H1 (cell line): ENCODE measurements at regions not wholly inside any gene's neighbourhood (a gene's known extent, or its start where the extent isn't known, plus 50 kb on each side); places are given as distances from the start of the nearest gene placed in this dataset.

Experiments used
- CTCF ChIA-PET: fragments of 300-600 bp; sonication (Branson Sonifier 250); formaldehyde crosslinking; loops from one replicate; lab custom pipeline; 2021; ENCODE audit not compliant: partially characterized antibody; lab: Charles Lee
- POLR2A ChIA-PET: fragments of 300-600 bp; sonication (Branson Sonifier 250); formaldehyde crosslinking; loops from one replicate; lab custom pipeline; 2021; ENCODE audit warnings: inconsistent platforms; ENCODE audit not compliant: partially characterized antibody; lab: Charles Lee
- DNase-seq, 2 experiments: peaks; one replicate each; pipeline versions ENCODE4 v3.0.0 to v3.0.0-alpha.2; 2010 to 2022; ENCODE audit warnings: low spot score in 2 of 2, low read depth in 1 of 2, mixed read lengths in 1 of 2
- FAIRE-seq: peaks from 2 replicates; lab custom pipeline; 2011; peaks lifted over from hg19 to GRCh38; lab: Jason Lieb, UNC
- H2AFZ ChIP-seq: 2 replicates; pipeline ENCODE4 v1.8.1; 2012; ENCODE audit warnings: low read length, inconsistent platforms
- H2AK5ac ChIP-seq: 2 replicates; pipeline ENCODE4 v1.6.1; 2013; ENCODE audit warnings: low read depth, low read length
- H2BK120ac ChIP-seq: replicated peaks from 2 replicates; pipeline ENCODE3; 2013; ENCODE audit warnings: low read depth, low read length, inconsistent platforms
- H2BK12ac ChIP-seq: 2 replicates; pipeline ENCODE4 v1.6.1; 2013; ENCODE audit warnings: low read depth, low read length
- H2BK15ac ChIP-seq: 2 replicates; pipeline ENCODE4 v1.6.1; 2013; ENCODE audit warnings: low read length
- H2BK20ac ChIP-seq: 2 replicates; pipeline ENCODE4 v1.6.1; 2013; ENCODE audit warnings: low read length
- H2BK5ac ChIP-seq: 2 replicates; pipeline ENCODE4 v1.6.1; 2013; ENCODE audit warnings: low read depth, low read length
- H3K14ac ChIP-seq: 2 replicates; pipeline ENCODE4 v1.6.1; 2013; ENCODE audit warnings: inconsistent platforms; ENCODE audit not compliant: insufficient read length
- H3K18ac ChIP-seq: 2 replicates; pipeline ENCODE4 v1.6.1; 2013; ENCODE audit warnings: low read length; ENCODE audit errors: extremely low read depth
- H3K23ac ChIP-seq: 2 replicates; pipeline ENCODE4 v1.6.1; 2013; ENCODE audit warnings: inconsistent platforms; ENCODE audit not compliant: insufficient read length
- H3K23me2 ChIP-seq: 2 replicates; pipeline ENCODE4 v1.6.1; 2013; ENCODE audit warnings: low read depth, low read length
- H3K27ac ChIP-seq: 2 replicates; pipeline ENCODE4 v1.6.1; 2011; ENCODE audit warnings: low read depth, low read length, inconsistent platforms
- H3K27me3 ChIP-seq, 4 experiments: replicated peaks in 1 of 4; 1 replicate in 1 of 4; 2 replicates in 3 of 4; pipeline versions ENCODE4 v1.6.1 to v1.8.1; 2011 to 2013; ENCODE audit warnings: low read length in 3 of 4, mild to moderate bottlenecking in 3 of 4, inconsistent platforms in 2 of 4, mixed read lengths in 2 of 4, moderate library complexity in 1 of 4; ENCODE audit not compliant: control insufficient read depth in 3 of 4, insufficient read depth in 3 of 4; ENCODE audit errors: extremely low read depth in 1 of 4
- H3K36me3 ChIP-seq, 4 experiments: 2 replicates each; pipeline versions ENCODE4 v1.6.1 to v1.8.1; 2011 to 2013; ENCODE audit warnings: mild to moderate bottlenecking in 4 of 4, low read length in 3 of 4, moderate library complexity in 2 of 4, control low read depth in 1 of 4, inconsistent platforms in 1 of 4; ENCODE audit not compliant: insufficient read depth in 4 of 4, control insufficient read depth in 2 of 4
- H3K4ac ChIP-seq: replicated peaks from 2 replicates; pipeline ENCODE3; 2013; ENCODE audit warnings: low read length, low read depth, mixed read lengths, inconsistent platforms; ENCODE audit not compliant: insufficient read length
- H3K4me1 ChIP-seq, 4 experiments: replicated peaks in 1 of 4; 1 replicate in 1 of 4; 2 replicates in 3 of 4; pipeline versions ENCODE4 v1.6.1 to v1.8.1; 2011 to 2013; ENCODE audit warnings: low read length in 3 of 4, inconsistent platforms in 2 of 4, mixed read lengths in 1 of 4; ENCODE audit not compliant: insufficient read depth in 4 of 4, control insufficient read depth in 3 of 4
- H3K4me2 ChIP-seq, 2 experiments: 2 replicates each; pipeline versions ENCODE4 v1.6.1 to v1.8.1; 2011 to 2013; ENCODE audit warnings: low read depth in 2 of 2, low read length in 2 of 2, control low read depth in 1 of 2, inconsistent platforms in 1 of 2, mild to moderate bottlenecking in 1 of 2; ENCODE audit not compliant: insufficient read depth in 1 of 2
- H3K4me3 ChIP-seq, 4 experiments: fragments of 200-600, 300-600 bp in 1 of 4; sonication (generic), shearing (Covaris generic), sonication (Bioruptor Twin) in 1 of 4; 2 replicates each; pipeline versions ENCODE4 v1.5.1 to v1.8.1; 2011 to 2016; ENCODE audit warnings: low read length in 4 of 4, low read depth in 3 of 4, control low read depth in 2 of 4, inconsistent platforms in 2 of 4, mild to moderate bottlenecking in 2 of 4, mixed read lengths in 1 of 4, moderate library complexity in 1 of 4; ENCODE audit not compliant: insufficient read depth in 2 of 4; ENCODE audit errors: extremely low read depth in 1 of 4
- H3K56ac ChIP-seq: replicated peaks from 2 replicates; pipeline ENCODE3; 2013; ENCODE audit warnings: low read depth, mild to moderate bottlenecking, mixed read lengths, low read length, inconsistent platforms; ENCODE audit not compliant: insufficient read length
- H3K79me1 ChIP-seq: 2 replicates; pipeline ENCODE4 v1.6.1; 2013; ENCODE audit warnings: low read depth, low read length, control low read depth
- H3K79me2 ChIP-seq, 2 experiments: 2 replicates each; pipeline versions ENCODE4 v1.6.1 to v1.8.1; 2012 to 2013; ENCODE audit warnings: low read length in 2 of 2, mild to moderate bottlenecking in 2 of 2, inconsistent platforms in 1 of 2; ENCODE audit not compliant: insufficient read depth in 2 of 2, control insufficient read depth in 1 of 2
- H3K9ac ChIP-seq, 4 experiments: replicated peaks in 1 of 4; 1 replicate in 1 of 4; 2 replicates in 3 of 4; pipeline versions ENCODE4 v1.6.1 to v1.8.1; 2011 to 2013; ENCODE audit warnings: low read depth in 3 of 4, low read length in 3 of 4, control low read depth in 2 of 4, mild to moderate bottlenecking in 2 of 4, moderate library complexity in 2 of 4, inconsistent platforms in 1 of 4; ENCODE audit errors: extremely low read depth in 1 of 4
- H3K9me3 ChIP-seq, 2 experiments: 2 replicates each; pipeline versions ENCODE4 v1.6.1 to v1.8.1; 2012 to 2013; ENCODE audit warnings: mild to moderate bottlenecking in 2 of 2, moderate library complexity in 2 of 2, control low read depth in 1 of 2, inconsistent platforms in 1 of 2, low read depth in 1 of 2, low read length in 1 of 2, mixed read lengths in 1 of 2; ENCODE audit not compliant: insufficient read depth in 2 of 2
- H4K20me1 ChIP-seq, 2 experiments: replicated peaks in 1 of 2; 2 replicates each; pipeline versions ENCODE3 to v1.8.1; 2011 to 2013; ENCODE audit warnings: inconsistent platforms in 2 of 2, low read length in 2 of 2, mild to moderate bottlenecking in 1 of 2; ENCODE audit not compliant: insufficient read depth in 2 of 2, control insufficient read depth in 1 of 2
- H4K5ac ChIP-seq: 2 replicates; pipeline ENCODE4 v1.6.1; 2013; ENCODE audit warnings: low read length, low read depth, mixed read lengths, inconsistent platforms; ENCODE audit not compliant: insufficient read length
- H4K8ac ChIP-seq: 2 replicates; pipeline ENCODE4 v1.8.0; 2013; ENCODE audit warnings: mild to moderate bottlenecking, moderate library complexity, low read length, inconsistent platforms; ENCODE audit not compliant: insufficient read depth; ENCODE audit errors: extremely low read depth
- H4K91ac ChIP-seq: replicated peaks from 2 replicates; pipeline ENCODE3; 2013; ENCODE audit warnings: low read length, mixed read lengths, inconsistent platforms; ENCODE audit not compliant: insufficient read length
- BACH1 ChIP-seq: IDR thresholded peaks from 2 replicates; pipeline ENCODE4 v1.6.1; 2012; ENCODE audit warnings: low read length, improper control_type of control experiment
- BCL11A ChIP-seq, 2 experiments: IDR thresholded peaks; one replicate each; pipeline ENCODE4 v1.6.1; 2011; ENCODE audit warnings: low read depth in 2 of 2, low read length in 2 of 2, mild to moderate bottlenecking in 2 of 2
- CBX8 ChIP-seq: fragments of 300-800, 300-1000 bp; sonication (generic); IDR thresholded peaks from 2 replicates; pipeline ENCODE4 v1.7.1; 2016; ENCODE audit warnings: low read depth, low read length, borderline replicate concordance
- E2F6 ChIP-seq: IDR thresholded peaks from 2 replicates; pipeline ENCODE4 v1.6.1; 2012; ENCODE audit warnings: inconsistent platforms
- NANOG ChIP-seq: IDR thresholded peaks from 2 replicates; pipeline ENCODE4 v1.6.1; 2011; ENCODE audit warnings: low read length, low read depth, mild to moderate bottlenecking, inconsistent platforms; ENCODE audit not compliant: insufficient read depth, poor library complexity, severe bottlenecking
- SP4 ChIP-seq: IDR thresholded peaks from 2 replicates; pipeline ENCODE4 v1.6.1; 2012; ENCODE audit warnings: low read length, inconsistent platforms
- TAF1 ChIP-seq: IDR thresholded peaks from 2 replicates; pipeline ENCODE4 v1.6.1; 2011; ENCODE audit warnings: mild to moderate bottlenecking, low read depth, low read length
- TCF12 ChIP-seq: IDR thresholded peaks from 2 replicates; pipeline ENCODE4 v1.6.1; 2011; ENCODE audit warnings: low read depth, mild to moderate bottlenecking, low read length
- WGBS, 2 experiments: shearing (Covaris generic) in 1 of 2; methylation state at CpG; one replicate each; pipeline versions ENCODE4 v1.1.6 to v1.1.7; 2013 to 2015; ENCODE audit warnings: low lambda C conversion rate in 2 of 2, mixed read lengths in 2 of 2, inconsistent platforms in 1 of 2, low coverage in 1 of 2, missing lambda C conversion rate in 1 of 2; ENCODE audit not compliant: insufficient replicate concordance in 2 of 2, insufficient coverage in 1 of 2, insufficient read length in 1 of 2; ENCODE audit errors: extremely low coverage in 1 of 2, missing lambda C conversion rate in 1 of 2; 5-methylcytosine and 5-hydroxymethylcytosine counted together

- H4K8ac ChIP-seq, result no peak overlapping the region
- peaks cover 0 to 5% (median 3%) of the 10 kb centered on the region in 4 experiments; a peak in 5 of 7 replicates for H3K4me1 ChIP-seq
- no peak overlapping the region for H3K23ac ChIP-seq
- H3K9me3 ChIP-seq, result peaks cover 8 to 12% of the 10 kb centered on the region in 2 experiments; a peak in 2 of 4 replicates
- H3K27me3 ChIP-seq, result 0 out of 7 replicates have a peak, but pooled peaks cover 0 to 3% (median 0%) of the 10 kb centered on the region in 4 experiments
- no peak overlapping the region for H4K91ac ChIP-seq
- no peak for DNase-seq
- H3K4me3 ChIP-seq, result no peak overlapping the region
- no peak overlapping the region for H3K56ac ChIP-seq
- H3K14ac ChIP-seq, result no peak overlapping the region
- ChIA-PET CTCF (no interaction called here), POLR2A (no interaction called here)
- no peaks in the 10 kb centered on the region for H3K79me2 ChIP-seq
- H3K4ac ChIP-seq, result no peak overlapping the region
- H4K20me1 ChIP-seq, result peaks cover 0 to 6% of the 10 kb centered on the region in 2 experiments
- H3K36me3 ChIP-seq, result no peaks in the 10 kb centered on the region
- TF ChIP-seq SP4 (no peak), BACH1 (no peak), CBX8 (no peak), NANOG (no peak), E2F6 (no peak), BCL11A (IDR thresholded peaks at IDR 0.05; ENCODE audit: low read depth in 2 of 2, low read length in 2 of 2) (no peak), TCF12 (no peak), TAF1 (no peak)
- H3K4me2 ChIP-seq, result no peak overlapping the region
- H2AK5ac ChIP-seq, result no peak overlapping the region
- H2BK5ac ChIP-seq, result no peak overlapping the region
- no peak overlapping the region for H2AFZ ChIP-seq
- H3K9ac ChIP-seq, result no peak overlapping the region
- no peak overlapping the region for H2BK120ac ChIP-seq
- H4K5ac ChIP-seq, result no peak overlapping the region
- no peak overlapping the region for H2BK20ac ChIP-seq
- 93% methylated on average over 12 of the region's 13 CpGs; no CpG with 5 or more reads in 1 of the 2 experiments for WGBS, 2 experiments
- H2BK12ac ChIP-seq, result no peak overlapping the region
- no peaks in the 10 kb centered on the region; the same call in 1 of the 2 replicates for H3K23me2 ChIP-seq
- H2BK15ac ChIP-seq, result no peak overlapping the region
- FAIRE-seq, result no peak
- H3K18ac ChIP-seq, result no peak overlapping the region
- no peaks in the 10 kb centered on the region for H3K79me1 ChIP-seq
- no peak overlapping the region for H3K27ac ChIP-seq
Observed at GRCh38 chr18:79583426-79583825, 96.2 kb upstream of the CTDP1 start.
